Activated CD8-positive, alpha-beta memory T cell treated with anti-CD3 and anti-CD28 coated beads, Interleukin-2, amount 50 U/mL, for 1 hour (primary cell): ENCODE measurements at regions not wholly inside any gene's neighbourhood (a gene's known extent, or its start where the extent isn't known, plus 50 kb on each side); places are given as distances from the start of the nearest gene placed in this dataset.

Experiments
- DNase-seq: peaks from one replicate; pipeline ENCODE4 v3.0.0-alpha.2; 2020; ENCODE audit errors: extremely low read depth

DNA sequence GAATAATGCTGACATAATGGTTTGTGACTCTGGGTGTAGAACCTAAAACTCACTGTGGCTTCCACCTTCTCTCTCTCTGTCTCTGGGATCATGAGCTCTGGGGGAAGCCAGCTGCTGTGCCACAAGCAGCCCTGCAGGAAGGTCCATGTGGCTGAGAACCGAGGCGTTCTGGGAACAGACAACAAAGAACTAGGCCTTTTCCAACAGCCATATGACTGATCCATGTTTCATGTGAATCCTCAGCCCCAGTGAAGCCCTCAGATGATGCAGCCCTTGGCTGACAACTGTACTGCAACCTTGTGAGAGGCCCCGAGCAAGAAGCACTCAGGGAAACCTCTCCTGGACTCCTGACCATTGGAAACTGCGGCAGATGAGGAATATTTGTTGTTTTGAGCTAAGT lies 56.6 kb downstream of the HLA-G start:
- DNase-seq: no peak

DNA sequence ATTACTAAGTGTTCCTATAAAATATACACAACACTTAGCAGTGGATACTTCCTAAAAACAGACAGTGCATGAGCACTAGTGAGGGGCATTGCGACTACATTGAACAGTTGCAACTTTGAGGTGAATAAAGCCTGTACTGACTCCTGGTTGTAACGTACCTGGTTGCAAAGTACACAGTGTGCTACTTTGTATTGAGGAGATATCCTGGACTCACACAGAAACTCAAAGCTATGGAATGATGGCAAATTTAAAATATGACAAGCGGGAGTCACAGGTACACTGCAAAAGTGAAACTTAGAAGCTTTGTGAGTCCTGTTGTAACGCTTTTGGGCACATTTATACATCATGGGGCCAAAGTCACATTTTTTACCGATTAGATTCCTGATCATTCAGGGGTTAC lies 55.6 kb upstream of the HLA-A start:
- no peak for DNase-seq

DNA sequence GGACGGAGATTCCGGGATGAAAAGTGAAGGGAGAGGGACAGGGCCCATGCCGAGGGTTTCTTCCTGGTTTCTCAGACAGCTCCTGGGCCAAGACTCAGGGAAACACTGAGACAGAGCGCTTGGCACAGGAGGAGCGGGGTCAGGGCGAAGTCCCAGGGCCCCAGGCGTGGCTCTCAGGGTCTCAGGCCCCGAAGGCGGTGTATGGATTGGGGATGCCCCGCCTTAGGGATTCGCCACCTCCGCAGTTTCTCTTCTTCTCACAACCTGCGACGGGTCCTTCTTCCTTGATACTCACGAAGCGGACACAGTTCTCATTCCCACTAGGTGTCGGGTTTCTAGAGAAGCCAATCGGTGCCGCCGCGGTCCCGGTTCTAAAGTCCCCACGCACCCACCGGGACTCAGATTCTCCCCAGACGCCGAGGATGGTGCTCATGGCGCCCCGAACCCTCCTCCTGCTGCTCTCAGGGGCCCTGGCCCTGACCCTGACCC lies 55.0 kb upstream of the HLA-A start:
- no peak for DNase-seq

DNA sequence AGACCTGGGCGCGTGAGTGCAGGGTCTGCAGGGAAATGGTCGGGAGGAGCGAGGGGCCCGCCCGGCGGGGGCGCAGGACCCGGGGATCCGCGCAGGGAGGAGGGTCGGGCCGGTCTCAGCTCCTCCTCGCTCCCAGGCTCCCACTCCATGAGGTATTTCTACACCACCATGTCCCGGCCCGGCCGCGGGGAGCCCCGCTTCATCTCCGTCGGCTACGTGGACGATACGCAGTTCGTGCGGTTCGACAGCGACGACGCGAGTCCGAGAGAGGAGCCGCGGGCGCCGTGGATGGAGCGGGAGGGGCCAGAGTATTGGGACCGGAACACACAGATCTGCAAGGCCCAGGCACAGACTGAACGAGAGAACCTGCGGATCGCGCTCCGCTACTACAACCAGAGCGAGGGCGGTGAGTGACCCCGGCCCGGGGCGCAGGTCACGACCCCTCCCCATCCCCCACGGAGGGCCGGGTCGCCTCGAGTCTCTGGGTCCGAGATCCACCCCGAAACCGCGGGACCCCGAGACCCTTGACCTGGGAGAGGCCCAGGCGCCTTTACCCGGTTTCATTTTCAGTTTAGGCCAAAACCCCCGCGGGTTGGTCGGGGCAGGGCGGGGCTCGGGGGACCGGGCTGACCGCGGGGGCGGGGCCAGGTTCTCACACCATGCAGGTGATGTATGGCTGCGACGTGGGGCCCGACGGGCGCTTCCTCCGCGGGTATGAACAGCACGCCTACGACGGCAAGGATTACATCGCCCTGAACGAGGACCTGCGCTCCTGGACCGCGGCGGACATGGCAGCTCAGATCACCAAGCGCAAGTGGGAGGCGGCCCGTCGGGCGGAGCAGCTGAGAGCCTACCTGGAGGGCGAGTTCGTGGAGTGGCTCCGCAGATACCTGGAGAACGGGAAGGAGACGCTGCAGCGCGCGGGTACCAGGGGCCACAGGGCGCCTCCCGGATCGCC lies 54.2 kb upstream of the HLA-A start:
- DNase-seq: peak; percentile 46
